ENCODE measurements at regions not wholly inside any gene's neighbourhood (a gene's known extent, or its start where the extent isn't known, plus 50 kb on each side); places are given as distances from the start of the nearest gene placed in this dataset.

DNA sequence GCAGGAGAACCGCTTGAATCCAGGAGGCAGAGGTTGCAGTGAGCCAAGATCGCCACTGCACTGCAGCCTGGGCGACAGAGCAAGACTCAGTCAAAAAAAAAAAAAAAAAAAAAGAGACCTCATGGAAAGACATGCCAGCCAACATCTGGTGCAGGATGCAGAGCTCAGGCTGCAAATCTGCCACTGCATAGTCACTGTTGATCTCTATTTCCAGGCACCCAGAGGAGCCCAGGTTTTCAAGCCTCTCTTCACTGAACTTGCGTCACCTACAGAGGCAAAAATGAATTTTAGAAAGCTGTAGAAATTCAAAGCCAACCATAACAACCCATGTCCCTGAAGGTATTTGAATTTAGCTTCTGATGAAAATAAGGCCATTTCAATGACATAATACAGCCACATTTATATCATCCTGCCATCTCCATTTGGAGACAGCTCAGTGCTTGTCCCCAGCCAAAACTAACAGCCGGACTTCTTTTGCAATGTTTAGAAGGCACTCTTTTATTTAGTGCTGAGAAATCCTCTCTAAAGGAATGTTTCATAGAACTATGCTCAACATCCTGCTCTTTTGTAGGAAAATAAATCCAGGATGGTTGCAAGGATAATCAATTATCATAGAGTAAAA is 113.3 kb downstream of the SNX18 start:
- no peak for TF ChIP-seq RAD21 (IDR thresholded peaks at IDR 0.05; ENCODE audit: low read depth)
- TF ChIP-seq EGR1 (IDR thresholded peaks at IDR 0.05) = no peak
- TF ChIP-seq NFIC (IDR thresholded peaks at IDR 0.05) = no peak
- TF ChIP-seq CEBPB (IDR thresholded peaks at IDR 0.05) = no peak
- TF ChIP-seq, protein P1, sequence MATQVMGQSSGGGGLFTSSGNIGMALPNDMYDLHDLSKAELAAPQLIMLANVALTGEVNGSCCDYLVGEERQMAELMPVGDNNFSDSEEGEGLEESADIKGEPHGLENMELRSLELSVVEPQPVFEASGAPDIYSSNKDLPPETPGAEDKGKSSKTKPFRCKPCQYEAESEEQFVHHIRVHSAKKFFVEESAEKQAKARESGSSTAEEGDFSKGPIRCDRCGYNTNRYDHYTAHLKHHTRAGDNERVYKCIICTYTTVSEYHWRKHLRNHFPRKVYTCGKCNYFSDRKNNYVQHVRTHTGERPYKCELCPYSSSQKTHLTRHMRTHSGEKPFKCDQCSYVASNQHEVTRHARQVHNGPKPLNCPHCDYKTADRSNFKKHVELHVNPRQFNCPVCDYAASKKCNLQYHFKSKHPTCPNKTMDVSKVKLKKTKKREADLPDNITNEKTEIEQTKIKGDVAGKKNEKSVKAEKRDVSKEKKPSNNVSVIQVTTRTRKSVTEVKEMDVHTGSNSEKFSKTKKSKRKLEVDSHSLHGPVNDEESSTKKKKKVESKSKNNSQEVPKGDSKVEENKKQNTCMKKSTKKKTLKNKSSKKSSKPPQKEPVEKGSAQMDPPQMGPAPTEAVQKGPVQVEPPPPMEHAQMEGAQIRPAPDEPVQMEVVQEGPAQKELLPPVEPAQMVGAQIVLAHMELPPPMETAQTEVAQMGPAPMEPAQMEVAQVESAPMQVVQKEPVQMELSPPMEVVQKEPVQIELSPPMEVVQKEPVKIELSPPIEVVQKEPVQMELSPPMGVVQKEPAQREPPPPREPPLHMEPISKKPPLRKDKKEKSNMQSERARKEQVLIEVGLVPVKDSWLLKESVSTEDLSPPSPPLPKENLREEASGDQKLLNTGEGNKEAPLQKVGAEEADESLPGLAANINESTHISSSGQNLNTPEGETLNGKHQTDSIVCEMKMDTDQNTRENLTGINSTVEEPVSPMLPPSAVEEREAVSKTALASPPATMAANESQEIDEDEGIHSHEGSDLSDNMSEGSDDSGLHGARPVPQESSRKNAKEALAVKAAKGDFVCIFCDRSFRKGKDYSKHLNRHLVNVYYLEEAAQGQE (IDR thresholded peaks at IDR 0.05; ENCODE audit: low read depth) = no peak
- no peak for TF ChIP-seq EP300 (IDR thresholded peaks at IDR 0.05; ENCODE audit: borderline replicate concordance)
- TF ChIP-seq ZBTB7A (IDR thresholded peaks at IDR 0.05; ENCODE audit: low read depth) = no peak
- TF ChIP-seq TEAD4 (IDR thresholded peaks at IDR 0.05) = no peak
- TF ChIP-seq CREB1 (IDR thresholded peaks at IDR 0.05; ENCODE audit: low read depth) = no peak
- no peak for TF ChIP-seq TAF1 (IDR thresholded peaks at IDR 0.05; ENCODE audit: low read depth)
- no peak for TF ChIP-seq TCF12 (IDR thresholded peaks at IDR 0.05; ENCODE audit: low read depth)
- TF ChIP-seq, protein P2, sequence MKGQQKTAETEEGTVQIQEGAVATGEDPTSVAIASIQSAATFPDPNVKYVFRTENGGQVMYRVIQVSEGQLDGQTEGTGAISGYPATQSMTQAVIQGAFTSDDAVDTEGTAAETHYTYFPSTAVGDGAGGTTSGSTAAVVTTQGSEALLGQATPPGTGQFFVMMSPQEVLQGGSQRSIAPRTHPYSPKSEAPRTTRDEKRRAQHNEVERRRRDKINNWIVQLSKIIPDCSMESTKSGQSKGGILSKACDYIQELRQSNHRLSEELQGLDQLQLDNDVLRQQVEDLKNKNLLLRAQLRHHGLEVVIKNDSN (IDR thresholded peaks at IDR 0.05) = no peak
- no peak for TF ChIP-seq YY1 (IDR thresholded peaks at IDR 0.05; ENCODE audit: low read depth)
- TF ChIP-seq, protein P3, sequence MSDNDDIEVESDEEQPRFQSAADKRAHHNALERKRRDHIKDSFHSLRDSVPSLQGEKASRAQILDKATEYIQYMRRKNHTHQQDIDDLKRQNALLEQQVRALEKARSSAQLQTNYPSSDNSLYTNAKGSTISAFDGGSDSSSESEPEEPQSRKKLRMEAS (IDR thresholded peaks at IDR 0.05) = no peak
- no peak for TF ChIP-seq FOXM1 (IDR thresholded peaks at IDR 0.05; ENCODE audit: borderline replicate concordance, low read depth)

DNA sequence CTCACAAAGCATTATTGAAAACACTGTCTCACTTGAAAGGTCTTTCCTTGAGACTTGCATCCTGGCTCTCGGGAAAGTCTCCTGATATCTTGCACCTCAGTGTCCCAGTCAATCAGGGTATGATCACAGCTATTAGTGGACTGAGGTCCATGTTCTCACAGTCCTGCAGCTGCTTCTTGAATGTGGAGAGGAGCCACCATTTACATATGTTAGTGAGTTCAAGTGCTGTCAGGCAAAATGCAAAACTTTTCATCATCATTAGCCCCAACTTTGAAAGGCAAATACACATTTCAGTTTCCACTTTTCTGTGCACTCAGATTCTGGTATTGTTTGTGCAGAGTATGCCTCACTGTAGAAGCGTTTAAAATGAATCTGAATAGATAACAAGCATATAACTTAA is 111.6 kb downstream of the SNX18 start:
- no peak for TF ChIP-seq TAF1 (IDR thresholded peaks at IDR 0.05; ENCODE audit: low read depth)
- TF ChIP-seq EGR1 (IDR thresholded peaks at IDR 0.05) = no peak
- TF ChIP-seq, protein P1 (IDR thresholded peaks at IDR 0.05; ENCODE audit: low read depth) = no peak
- no peak for TF ChIP-seq TEAD4 (IDR thresholded peaks at IDR 0.05)
- no peak for TF ChIP-seq EP300 (IDR thresholded peaks at IDR 0.05; ENCODE audit: borderline replicate concordance)
- TF ChIP-seq, protein P2 (IDR thresholded peaks at IDR 0.05) = no peak
- no peak for TF ChIP-seq CREB1 (IDR thresholded peaks at IDR 0.05; ENCODE audit: low read depth)
- no peak for TF ChIP-seq YY1 (IDR thresholded peaks at IDR 0.05; ENCODE audit: low read depth)
- TF ChIP-seq, protein P3 (IDR thresholded peaks at IDR 0.05) = no peak

DNA sequence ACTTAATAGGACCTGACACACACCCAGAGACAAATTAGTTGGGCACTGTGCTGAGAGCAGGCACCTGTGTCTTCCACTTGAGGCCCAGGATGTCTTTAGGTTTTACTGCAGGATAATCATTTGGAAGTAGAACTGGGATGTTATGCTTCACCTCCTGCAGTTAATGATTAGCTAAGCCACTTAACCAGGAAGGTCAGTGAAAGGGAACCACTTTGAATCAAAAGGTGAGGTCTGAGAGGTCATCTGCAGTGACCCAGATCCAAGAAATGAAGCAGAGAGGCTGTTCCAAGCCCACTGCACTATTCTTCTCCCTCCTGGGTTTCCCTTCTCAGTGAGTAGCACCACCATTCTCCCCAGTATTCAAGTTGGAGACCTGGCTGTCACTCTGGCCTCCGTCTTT is 110.5 kb downstream of the SNX18 start:
- TF ChIP-seq, protein P1 (IDR thresholded peaks at IDR 0.05; ENCODE audit: low read depth) = no peak
- TF ChIP-seq CREB1 (IDR thresholded peaks at IDR 0.05; ENCODE audit: low read depth) (no peak), RAD21 (IDR thresholded peaks at IDR 0.05; ENCODE audit: low read depth) (no peak), YY1 (IDR thresholded peaks at IDR 0.05; ENCODE audit: low read depth) (no peak), NFIC (IDR thresholded peaks at IDR 0.05) (no peak), ZBTB7A (IDR thresholded peaks at IDR 0.05; ENCODE audit: low read depth) (no peak), CEBPB (IDR thresholded peaks at IDR 0.05) (no peak), EP300 (IDR thresholded peaks at IDR 0.05; ENCODE audit: borderline replicate concordance) (no peak), TCF12 (IDR thresholded peaks at IDR 0.05; ENCODE audit: low read depth) (no peak), FOXM1 (IDR thresholded peaks at IDR 0.05; ENCODE audit: borderline replicate concordance, low read depth) (no peak), TAF1 (IDR thresholded peaks at IDR 0.05; ENCODE audit: low read depth) (no peak), TEAD4 (IDR thresholded peaks at IDR 0.05) (no peak), EGR1 (IDR thresholded peaks at IDR 0.05) (no peak)
- TF ChIP-seq, protein P2 (IDR thresholded peaks at IDR 0.05) = no peak

DNA sequence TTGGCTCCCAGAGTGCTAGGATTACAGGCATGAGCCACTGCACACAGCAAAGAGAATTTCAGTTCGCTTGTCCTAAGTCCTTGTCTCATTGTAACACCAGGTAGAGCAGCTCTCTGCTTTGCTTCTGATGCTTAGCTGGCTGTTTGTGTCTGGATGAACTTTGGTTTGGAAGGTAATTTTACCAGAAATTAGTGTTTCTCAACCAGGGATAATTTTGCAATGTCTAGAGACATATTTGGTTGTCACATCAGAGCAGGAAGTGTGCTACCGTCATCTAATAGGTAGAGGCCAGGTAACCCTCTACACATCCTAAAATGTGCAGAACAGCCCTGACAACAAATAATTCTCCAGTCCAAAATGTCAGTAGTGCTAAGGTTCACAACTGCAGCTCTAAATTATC is 108.8 kb downstream of the SNX18 start:
- TF ChIP-seq EGR1 (IDR thresholded peaks at IDR 0.05) (no peak), FOXM1 (IDR thresholded peaks at IDR 0.05; ENCODE audit: borderline replicate concordance, low read depth) (no peak), TAF1 (IDR thresholded peaks at IDR 0.05; ENCODE audit: low read depth) (no peak), ZBTB7A (IDR thresholded peaks at IDR 0.05; ENCODE audit: low read depth) (no peak)
